NCI-H2171 treated with DMSO at 0.1 percent for 48 hours (cell line): ENCODE measurements at regions not wholly inside any gene's neighbourhood (a gene's known extent, or its start where the extent isn't known, plus 50 kb on each side); places are given as distances from the start of the nearest gene placed in this dataset.
A peak's percentile ranks its signal among the peaks of the same experiment; 100 is the strongest.
"Not testable (repeated sequence)": the region's sequence is repeated elsewhere in the genome, so short reads cannot be mapped to it uniquely, and the experiment has no call there.

Experiments used
- DNase-seq: peaks from one replicate; lab custom pipeline; 2025; lab: John Stamatoyannopoulos, UW

GRCh38 chr5:15384176-15384575 lies 115.8 kb upstream of the FBXL7 start:
- no peak for DNase-seq

GRCh38 chr5:15383469-15383868 lies 116.5 kb upstream of the FBXL7 start:
- DNase-seq: peak; percentile 16

GRCh38 chr5:15383021-15383420 lies 117.0 kb upstream of the FBXL7 start:
- DNase-seq: no peak

DNA sequence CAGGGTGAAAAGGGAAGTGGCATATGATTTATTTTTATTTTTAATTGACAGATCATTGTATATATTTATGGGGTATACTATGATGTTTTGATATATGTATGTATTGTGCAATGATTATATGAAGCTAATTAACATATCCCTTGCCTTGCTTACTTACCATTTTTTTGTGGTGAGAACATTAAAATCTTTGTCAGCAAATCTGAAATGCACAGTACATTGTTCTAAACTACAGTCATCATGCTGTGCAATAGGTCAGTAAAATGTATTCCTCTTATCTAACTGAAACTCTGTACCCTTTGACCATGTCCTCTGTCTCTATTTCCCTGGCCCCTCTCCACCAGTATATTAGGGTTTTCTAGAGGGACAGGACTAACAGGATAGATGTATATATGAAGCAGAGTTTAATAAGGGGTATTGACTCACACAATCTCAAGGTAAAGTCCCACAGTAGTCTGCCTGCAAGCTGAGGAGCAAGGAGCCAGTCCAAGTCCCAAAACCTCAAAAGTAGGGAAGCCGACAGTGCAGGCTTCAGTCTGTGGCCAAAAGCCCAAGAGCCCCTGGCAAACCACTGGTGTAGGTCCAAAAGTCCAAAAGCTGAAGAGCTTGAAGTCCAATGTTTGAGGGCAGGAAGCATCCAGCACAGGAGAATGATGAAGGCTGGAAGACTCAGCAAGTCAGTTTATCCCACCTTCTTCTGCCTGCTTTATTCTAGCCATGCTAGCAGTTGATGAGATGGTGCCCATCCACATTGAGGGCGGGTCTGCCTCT lies 122.2 kb upstream of the FBXL7 start:
- no peak for DNase-seq

GRCh38 chr5:15376803-15377202 lies 123.2 kb upstream of the FBXL7 start:
- no peak for DNase-seq

- DNase-seq: no peak
These were observed 123.9 kb upstream of the FBXL7 start for GRCh38 chr5:15376088-15376487.

DNA sequence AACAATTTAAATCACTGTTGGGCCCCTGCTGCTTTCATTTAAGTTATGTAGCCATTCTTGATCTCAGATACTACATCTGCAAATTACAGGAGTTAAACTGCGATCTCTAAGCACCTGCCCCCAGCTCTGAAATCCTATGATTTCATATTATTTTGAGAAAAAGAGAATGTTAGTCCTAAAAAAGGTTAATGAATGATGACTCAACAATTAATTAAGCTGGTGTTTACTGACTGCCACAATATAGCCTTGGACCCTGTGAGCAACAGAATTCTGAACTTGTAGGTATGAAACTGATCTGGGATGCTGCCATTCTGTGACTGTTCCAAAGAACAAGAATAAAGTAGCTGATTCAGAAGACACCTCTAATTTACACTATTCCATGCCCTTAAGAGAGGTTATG lies 124.4 kb upstream of the FBXL7 start:
- DNase-seq: no peak

GRCh38 chr5:15374886-15375285 lies 125.1 kb upstream of the FBXL7 start:
- DNase-seq: no peak

DNA sequence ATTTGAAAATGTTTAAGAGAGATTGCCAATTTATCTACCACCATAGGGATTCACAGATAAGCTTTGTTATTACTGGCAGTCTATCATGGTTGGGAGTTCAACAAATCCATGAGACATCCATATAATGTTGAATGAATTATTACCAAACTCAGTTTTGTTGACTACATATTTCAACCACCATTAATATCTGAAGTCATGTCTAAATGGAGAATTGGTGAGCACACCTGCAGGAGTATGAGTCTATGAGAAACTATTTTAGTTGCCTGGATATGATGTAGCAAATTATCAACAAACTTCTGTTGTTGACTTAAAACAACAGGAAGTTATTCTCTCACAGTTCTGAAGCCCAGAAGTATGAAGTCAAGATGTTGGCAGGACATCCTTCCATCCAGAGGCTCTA lies 126.8 kb upstream of the FBXL7 start:
- no peak for DNase-seq

DNA sequence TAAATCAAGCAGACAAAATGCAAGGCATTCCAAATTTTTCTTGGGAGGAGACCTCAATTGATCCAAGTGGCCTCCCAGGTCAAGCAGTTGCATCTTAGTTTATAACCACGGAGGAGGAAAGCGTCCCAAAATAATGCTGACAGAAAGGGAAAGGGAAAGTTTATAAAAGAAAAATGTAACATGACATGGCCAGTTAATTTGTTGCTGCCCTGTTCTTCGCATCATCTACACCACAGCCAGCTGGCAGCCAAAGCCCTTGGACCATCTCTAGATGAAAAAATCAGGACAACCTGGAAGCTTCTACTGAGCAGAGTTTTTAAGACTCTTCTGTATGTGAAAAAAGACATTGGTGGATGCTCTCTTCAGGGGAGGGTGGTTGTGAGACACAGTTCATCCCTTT lies 128.8 kb upstream of the FBXL7 start:
- no peak for DNase-seq

DNA sequence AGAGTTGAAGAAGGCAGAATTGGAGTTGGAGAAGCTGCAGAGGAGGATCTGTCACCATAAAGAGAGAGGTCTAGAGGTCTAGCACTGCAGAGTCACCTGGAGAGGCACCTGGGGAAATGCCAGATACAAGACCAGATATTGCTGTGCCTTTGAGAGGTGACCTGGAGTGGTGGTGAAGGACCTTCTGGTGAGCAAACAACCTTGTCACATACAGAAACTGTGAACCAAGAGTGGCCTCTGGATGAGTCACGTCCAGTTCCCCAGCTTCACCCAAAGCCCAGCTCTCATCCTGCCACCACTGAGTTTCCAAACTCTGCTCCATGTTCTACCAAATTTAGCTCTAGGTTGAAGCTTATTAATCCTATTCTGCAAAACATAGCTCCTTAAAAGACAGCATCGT lies 131.1 kb upstream of the FBXL7 start:
- no peak for DNase-seq

GRCh38 chr5:15367489-15367888 lies 132.5 kb upstream of the FBXL7 start:
- no peak for DNase-seq

DNA sequence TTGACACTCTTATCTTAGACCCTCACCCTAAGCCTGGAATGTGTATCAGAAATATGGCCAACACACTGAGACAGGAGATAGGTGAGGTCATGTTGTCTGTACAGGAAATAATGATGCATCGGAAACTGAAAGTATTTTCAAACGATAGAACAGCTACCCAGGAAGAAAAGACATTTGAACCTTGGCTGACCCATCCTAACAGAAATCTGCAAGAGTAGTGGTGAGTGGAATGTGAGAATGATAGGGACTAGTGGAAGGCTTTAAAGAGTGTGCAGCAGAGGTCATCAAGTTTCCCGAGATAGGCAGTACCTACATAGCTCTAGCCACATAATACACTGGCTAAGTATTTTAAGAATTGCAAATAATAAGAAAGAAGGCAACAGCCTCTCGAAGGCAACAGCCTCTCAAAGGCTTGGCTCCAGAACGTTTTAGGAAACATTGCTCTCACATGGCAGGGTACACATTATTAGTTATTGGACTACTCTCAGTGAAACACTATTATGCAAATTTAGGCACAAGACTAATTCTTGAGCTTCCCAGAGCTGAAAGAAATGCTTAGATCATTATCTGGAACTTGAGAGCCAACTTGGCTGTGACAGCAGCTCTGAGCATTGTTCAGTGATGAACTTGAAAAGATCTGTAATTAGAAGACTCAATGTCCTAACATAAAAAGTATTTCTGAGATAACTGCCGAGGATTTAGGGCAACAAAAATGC lies 133.1 kb upstream of the FBXL7 start:
- DNase-seq: no peak

- DNase-seq: no peak
These were observed 134.9 kb upstream of the FBXL7 start for GRCh38 chr5:15365070-15365469.

GRCh38 chr5:15363601-15364000 lies 136.4 kb upstream of the FBXL7 start:
- no peak for DNase-seq

DNA sequence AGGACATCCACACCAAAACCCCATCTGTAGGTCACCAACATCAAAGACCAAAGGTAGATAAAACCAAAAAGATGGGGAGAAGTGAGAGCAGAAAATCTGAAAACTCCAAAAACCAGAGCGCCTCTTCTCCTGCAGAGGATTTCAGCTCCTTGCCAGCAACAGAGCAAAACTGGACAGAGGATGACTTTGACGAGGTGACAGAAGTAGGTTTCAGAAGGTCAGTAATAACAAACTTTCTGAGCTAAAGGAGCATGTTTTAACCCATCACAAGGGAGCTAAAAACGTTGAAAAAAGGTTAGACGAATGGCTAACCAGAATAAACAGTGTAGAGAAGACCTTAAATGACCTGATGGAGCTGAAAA lies 142.9 kb upstream of the FBXL7 start:
- not testable (repeated sequence) for DNase-seq

DNA sequence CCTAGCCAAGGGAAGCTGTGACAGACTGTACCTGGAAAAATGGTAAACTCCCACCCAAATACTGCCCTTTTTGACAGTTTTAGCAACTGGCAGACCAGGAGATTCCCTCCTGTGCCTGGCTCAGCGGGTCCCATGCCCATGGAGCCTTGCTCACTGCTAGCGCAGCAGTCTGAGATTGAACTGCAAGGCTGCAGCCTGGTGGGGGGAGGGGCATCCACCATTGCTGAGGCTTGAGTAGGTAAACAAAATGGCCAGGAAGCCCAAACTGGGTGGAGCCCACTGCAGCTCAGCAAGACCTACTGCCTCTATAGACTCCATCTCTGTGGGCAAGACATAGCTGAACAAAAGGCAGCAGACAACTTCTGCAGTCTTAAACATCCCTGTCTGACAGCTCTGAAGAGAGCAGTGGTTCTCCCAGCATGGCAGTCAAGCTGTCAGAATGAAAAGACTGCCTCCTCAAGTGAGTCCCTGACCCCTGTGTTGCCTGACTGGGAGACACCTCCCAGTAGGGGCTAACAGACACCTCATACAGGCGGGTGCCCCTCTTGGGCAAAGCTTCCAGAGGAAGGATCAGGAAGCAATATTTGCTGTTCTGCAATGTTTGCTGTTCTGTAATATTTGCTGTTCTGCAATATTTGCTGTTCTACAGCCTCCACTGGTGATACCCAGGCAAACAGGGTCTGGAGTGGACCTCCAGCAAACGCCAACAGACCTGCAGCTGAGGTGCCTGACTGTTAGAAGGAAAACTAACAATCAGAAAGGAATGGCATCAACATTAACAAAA lies 143.5 kb upstream of the FBXL7 start:
- not testable (repeated sequence) for DNase-seq

- DNase-seq: no peak
These were observed 146.0 kb upstream of the FBXL7 start for GRCh38 chr5:15354021-15354420.

GRCh38 chr5:15353086-15353645 lies 146.8 kb upstream of the FBXL7 start:
- DNase-seq: no peak

DNA sequence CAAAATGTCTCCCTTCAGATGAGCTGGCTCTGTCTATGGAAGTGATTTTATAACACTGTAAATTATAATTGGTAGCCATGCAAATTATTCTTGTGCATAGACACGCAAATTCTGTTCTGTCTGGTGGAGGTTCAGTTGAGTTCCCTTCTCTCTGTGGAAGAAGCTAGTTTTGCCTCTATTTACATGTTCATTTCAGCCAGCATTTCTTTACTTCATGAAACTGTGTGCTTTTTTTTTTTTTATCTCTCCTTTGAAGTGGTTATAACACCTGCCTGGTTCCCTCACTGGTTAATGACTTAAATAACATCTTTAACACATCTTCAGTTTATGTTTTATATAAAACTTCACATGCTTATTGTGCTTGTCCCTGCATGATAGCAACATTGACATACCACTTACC lies 149.4 kb upstream of the FBXL7 start:
- DNase-seq: no peak

GRCh38 chr5:15346738-15347137 lies 153.2 kb upstream of the FBXL7 start:
- no peak for DNase-seq

GRCh38 chr5:15344954-15345353 lies 155.0 kb upstream of the FBXL7 start:
- no peak for DNase-seq

GRCh38 chr5:15338546-15338945 lies 161.4 kb upstream of the FBXL7 start:
- DNase-seq: peak; percentile 83
